Ureter (tissue), 1 donor: ENCODE measurements at regions not wholly inside any gene's neighbourhood (a gene's known extent, or its start where the extent isn't known, plus 50 kb on each side); places are given as distances from the start of the nearest gene placed in this dataset.
"Not testable (repeated sequence)": the region's sequence is repeated elsewhere in the genome, so short reads cannot be mapped to it uniquely, and the experiment has no call there.

Source experiments
- DNase-seq: peaks from one replicate; pipeline ENCODE4 v3.0.0-alpha.2; 2020; ENCODE audit warnings: low spot score
- donor health status: DM: yes; HTN: yes; CAD: no.

GRCh38 chr9:67133124-67133523 is 140.8 kb upstream of the SPATA31A3 start:
- DNase-seq = not testable (repeated sequence)

GRCh38 chr9:67116761-67117160 is 124.4 kb upstream of the SPATA31A3 start:
- DNase-seq = not testable (repeated sequence)

- not testable (repeated sequence) for DNase-seq
These were observed 119.8 kb upstream of the SPATA31A3 start for GRCh38 chr9:67112148-67112547.

GRCh38 chr9:67111733-67112132 is 119.4 kb upstream of the SPATA31A3 start:
- DNase-seq = not testable (repeated sequence)

GRCh38 chr9:67109859-67110258 is 117.5 kb upstream of the SPATA31A3 start:
- DNase-seq = not testable (repeated sequence)

GRCh38 chr9:67106659-67107058 is 114.3 kb upstream of the SPATA31A3 start:
- not testable (repeated sequence) for DNase-seq

GRCh38 chr9:67102506-67103276 is 110.3 kb upstream of the SPATA31A3 start:
- DNase-seq = not testable (repeated sequence)

- not testable (repeated sequence) for DNase-seq
These were observed 98.8 kb upstream of the SPATA31A3 start for GRCh38 chr9:67091104-67091503.

GRCh38 chr9:67086862-67087261 is 94.5 kb upstream of the SPATA31A3 start:
- DNase-seq = not testable (repeated sequence)

- DNase-seq = not testable (repeated sequence)
These were observed 73.8 kb upstream of the SPATA31A3 start for GRCh38 chr9:67066140-67066539.

GRCh38 chr9:67058898-67059715 is 66.8 kb upstream of the SPATA31A3 start:
- peak; percentile 45 for DNase-seq
